B cell (primary cell): ENCODE measurements at regions not wholly inside any gene's neighbourhood (a gene's known extent, or its start where the extent isn't known, plus 50 kb on each side); places are given as distances from the start of the nearest gene placed in this dataset.
"Not testable (repeated sequence)": the region's sequence is repeated elsewhere in the genome, so short reads cannot be mapped to it uniquely, and the experiment has no call there.

Experiments used
- ATAC-seq: fragments of 200-7000 bp; cut with Tn5 transposase; one replicate; pipeline ENCODE4 v1.10.0; 2021; ENCODE audit warnings: low read depth, mild to moderate bottlenecking, moderate number of reproducible peaks, moderate library complexity
- CTCF ChIA-PET: fragments of 350-600 bp; sonication (Branson Sonifier 250); formaldehyde crosslinking; loops from one replicate; lab custom pipeline; 2021; ENCODE audit warnings: antibody characterized with exemption, inconsistent platforms; lab: Charles Lee
- POLR2A ChIA-PET: fragments of 350-600 bp; sonication (Branson Sonifier 250); formaldehyde crosslinking; loops from one replicate; lab custom pipeline; 2021; ENCODE audit warnings: antibody characterized with exemption; lab: Charles Lee
- DNase-seq: peaks from one replicate; pipeline ENCODE4 v3.0.0; 2013
- H2AFZ ChIP-seq: 2 replicates; pipeline ENCODE4 v1.6.1; 2012; ENCODE audit warnings: mild to moderate bottlenecking, low read depth, low read length; ENCODE audit not compliant: insufficient read depth, poor library complexity, severe bottlenecking
- H3K27ac ChIP-seq, 2 donors: 1 replicate in 1 of 2; 2 replicates in 1 of 2; pipeline ENCODE4 v1.5.1; 2012 to 2013; ENCODE audit warnings: low read length in 2 of 2, mild to moderate bottlenecking in 2 of 2, moderate library complexity in 1 of 2
- H3K27me3 ChIP-seq, 4 experiments: fragments of 200-600 bp in 1 of 4; sonication (generic) in 1 of 4; replicated peaks in 1 of 4; 1 replicate in 2 of 4; 2 replicates in 2 of 4; pipeline versions ENCODE4 v1.6.1 to v1.7.0; 2013 to 2016; ENCODE audit warnings: low read length in 3 of 4, mild to moderate bottlenecking in 2 of 4, mixed read lengths in 1 of 4, moderate library complexity in 1 of 4; ENCODE audit not compliant: insufficient read depth in 4 of 4, control insufficient read depth in 3 of 4; ENCODE audit errors: control extremely low read depth in 1 of 4
- H3K36me3 ChIP-seq, 2 experiments: replicated peaks in 1 of 2; 1 replicate in 1 of 2; 2 replicates in 1 of 2; pipeline versions ENCODE4 v1.6.1 to v1.7.1; 2013; ENCODE audit warnings: low read length in 1 of 2; ENCODE audit not compliant: insufficient read depth in 2 of 2, control insufficient read depth in 1 of 2; ENCODE audit errors: control extremely low read depth in 1 of 2, extremely low read depth in 1 of 2
- H3K4me1 ChIP-seq, 2 donors: fragments of 200-600 bp in 1 of 2; sonication (generic) in 1 of 2; 1 replicate in 1 of 2; 2 replicates in 1 of 2; pipeline versions ENCODE4 v1.5.1 to v1.6.1; 2013 to 2017; ENCODE audit warnings: low read length in 2 of 2; ENCODE audit not compliant: control insufficient read depth in 2 of 2, insufficient read depth in 2 of 2
- H3K4me2 ChIP-seq: replicated peaks from 2 replicates; pipeline ENCODE3; 2012; ENCODE audit warnings: mild to moderate bottlenecking, low read depth, low read length; ENCODE audit not compliant: poor library complexity, severe bottlenecking
- H3K4me3 ChIP-seq, 5 experiments: fragments of 200-600 bp in 1 of 5; sonication (generic) in 1 of 5; 1 replicate in 3 of 5; 2 replicates in 2 of 5; pipeline versions ENCODE4 v1.5.1 to v1.7.0; 2011 to 2016; ENCODE audit warnings: low read length in 4 of 5, mild to moderate bottlenecking in 4 of 5, low read depth in 2 of 5, control low read depth in 1 of 5, moderate library complexity in 1 of 5; ENCODE audit not compliant: insufficient read depth in 1 of 5; ENCODE audit errors: control extremely low read depth in 1 of 5, extremely low read depth in 1 of 5
- H3K79me2 ChIP-seq: fragments of 200-600 bp; sonication (generic); one replicate; pipeline ENCODE4 v1.6.0; 2016; ENCODE audit warnings: low read length; ENCODE audit not compliant: control insufficient read depth, insufficient read depth
- H3K9ac ChIP-seq: fragments of 200-600 bp; sonication (generic); 2 replicates; pipeline ENCODE4 v1.6.1; 2017; ENCODE audit warnings: mild to moderate bottlenecking, low read length, moderate library complexity
- H3K9me3 ChIP-seq, 3 donors: one replicate each; pipeline versions ENCODE4 v1.6.1 to v1.7.1; 2013; ENCODE audit warnings: low read length in 2 of 3; ENCODE audit not compliant: control insufficient read depth in 2 of 3, insufficient read depth in 1 of 3; ENCODE audit errors: control extremely low read depth in 1 of 3
- H4K20me1 ChIP-seq: 2 replicates; pipeline ENCODE4 v1.6.0; 2012; ENCODE audit warnings: mild to moderate bottlenecking, low read length; ENCODE audit not compliant: insufficient read depth, control insufficient read depth, poor library complexity, severe bottlenecking
- H3K27ac Mint-ChIP-seq: one replicate; pipeline ENCODE4 v1.8.0; 2021; ENCODE audit warnings: mixed read lengths
- H3K27me3 Mint-ChIP-seq: one replicate; pipeline ENCODE4 v1.8.0; 2021; ENCODE audit warnings: mixed read lengths
- H3K4me1 Mint-ChIP-seq: one replicate; pipeline ENCODE4 v1.8.0; 2021; ENCODE audit warnings: mixed read lengths
- H3K4me3 Mint-ChIP-seq: one replicate; pipeline ENCODE4 v1.8.0; 2021; ENCODE audit warnings: mixed read lengths
- H3K9me3 Mint-ChIP-seq: one replicate; pipeline ENCODE4 v1.8.0; 2022; ENCODE audit warnings: mixed read lengths; ENCODE audit not compliant: insufficient read depth
- CTCF ChIP-seq: fragments of 200-600 bp; IDR thresholded peaks from one replicate; pipeline ENCODE4 v1.8.0; 2022; ENCODE audit warnings: antibody characterized with exemption, mild to moderate bottlenecking
- EZH2 ChIP-seq: IDR thresholded peaks from 2 replicates; pipeline ENCODE4 v1.6.1; 2012; ENCODE audit warnings: borderline replicate concordance, low read depth, mild to moderate bottlenecking, moderate library complexity, low read length; ENCODE audit not compliant: insufficient read depth, poor library complexity, severe bottlenecking
- WGBS: methylation state at CpG from one replicate; pipeline ENCODE4 v1.1.5; 2013; ENCODE audit warnings: missing lambda C conversion rate; ENCODE audit not compliant: insufficient coverage; 5-methylcytosine and 5-hydroxymethylcytosine counted together
- intact Hi-C: fragments of 100-400 bp; cut with micrococcal nuclease; formaldehyde crosslinking; loops from one replicate; pipeline ENCODE4 v1.10.0; 2022

- Histone ChIP-seq H3K36me3 (no peaks in the 10 kb centered on the region), H3K27me3 (peaks cover 0 to 6% (median 0%) of the 10 kb centered on the region in 4 experiments), H3K4me2 (no peak overlapping the region), H3K27ac (no peak overlapping the region), H3K79me2 (no peaks in the 10 kb centered on the region), H3K9ac (no peak overlapping the region), H3K4me1 (no peaks in the 10 kb centered on the region), H2AFZ (no peak overlapping the region), H3K9me3 (no peaks in the 10 kb centered on the region), H3K4me3 (no peak overlapping the region), H4K20me1 (no peaks in the 10 kb centered on the region)
- Mint-ChIP-seq H3K9me3 (no peaks in the 10 kb centered on the region), H3K27me3 (peaks cover 11% of the 10 kb centered on the region), H3K4me3 (no peak overlapping the region), H3K4me1 (no peaks in the 10 kb centered on the region), H3K27ac (no peak overlapping the region)
- no peak for DNase-seq
- 89% methylated on average over 5 of the region's 5 CpGs for WGBS
- ATAC-seq: no peak
- POLR2A ChIA-PET: no interaction called here
- TF ChIP-seq EZH2 (no peak), CTCF (no peak)
- intact Hi-C loops: no loop called here
- CTCF ChIA-PET: no interaction called here
Observed at GRCh38 chr11:71129624-71130023, 122.8 kb downstream of the SHANK2 start.

GRCh38 chr11:71127806-71128205 is 124.6 kb downstream of the SHANK2 start:
- no peak overlapping the region for H3K9ac ChIP-seq
- H3K4me3 Mint-ChIP-seq: no peak overlapping the region
- ChIA-PET POLR2A (no interaction called here), CTCF (no interaction called here)
- peaks cover 0 to 4% (median 0%) of the 10 kb centered on the region in 3 donors for H3K9me3 ChIP-seq
- H3K4me1 ChIP-seq: no peaks in the 10 kb centered on the region
- no peak overlapping the region for H2AFZ ChIP-seq
- no peaks in the 10 kb centered on the region for H3K36me3 ChIP-seq
- no peak overlapping the region for H3K27ac Mint-ChIP-seq
- H3K79me2 ChIP-seq: no peaks in the 10 kb centered on the region
- ATAC-seq: no peak
- H3K27me3 ChIP-seq: peaks cover 0 to 6% (median 0%) of the 10 kb centered on the region in 4 experiments
- no peaks in the 10 kb centered on the region for H4K20me1 ChIP-seq
- H3K4me1 Mint-ChIP-seq: no peaks in the 10 kb centered on the region
- H3K4me3 ChIP-seq: no peak overlapping the region
- H3K4me2 ChIP-seq: no peak overlapping the region
- intact Hi-C loops: no loop called here
- no peak overlapping the region for H3K27ac ChIP-seq
- TF ChIP-seq CTCF (no peak), EZH2 (no peak)
- peaks cover 4% of the 10 kb centered on the region for H3K9me3 Mint-ChIP-seq
- peaks cover 10% of the 10 kb centered on the region for H3K27me3 Mint-ChIP-seq
- no peak for DNase-seq
- 92% methylated on average over 11 of the region's 11 CpGs for WGBS

- H3K79me2 ChIP-seq, H3K4me2 ChIP-seq, H3K4me1 Mint-ChIP-seq, H3K27ac ChIP-seq, H3K4me1 ChIP-seq, H2AFZ ChIP-seq, H3K4me3 Mint-ChIP-seq, H3K27me3 ChIP-seq, H3K9ac ChIP-seq, POLR2A ChIA-PET, H3K4me3 ChIP-seq, H3K36me3 ChIP-seq, ATAC-seq, H3K27me3 Mint-ChIP-seq, H3K9me3 ChIP-seq, H4K20me1 ChIP-seq, DNase-seq, H3K9me3 Mint-ChIP-seq, H3K27ac Mint-ChIP-seq, CTCF ChIA-PET, intact Hi-C loops: not testable (repeated sequence)
- WGBS: no CpG with 5 or more reads among the region's 5 CpGs
Observed at GRCh38 chr11:71126401-71126800, 126.0 kb downstream of the SHANK2 start.
